ENCODE measurements at regions not wholly inside any gene's neighbourhood (a gene's known extent, or its start where the extent isn't known, plus 50 kb on each side); places are given as distances from the start of the nearest gene placed in this dataset.

- TF ChIP-seq TAF1 (IDR thresholded peaks at IDR 0.05; ENCODE audit: borderline replicate concordance, low read depth, low read length) (no peak), POLR2A (IDR thresholded peaks at IDR 0.05; ENCODE audit: low read depth, low read length) (no peak)
Observed at GRCh38 chr2:63701406-63701805, 112.6 kb downstream of the MDH1 start.

Measured in GM12892 (cell line).